Astrocyte of the spinal cord (primary cell): ENCODE measurements at regions not wholly inside any gene's neighbourhood (a gene's known extent, or its start where the extent isn't known, plus 50 kb on each side); places are given as distances from the start of the nearest gene placed in this dataset.

Source experiments
- DNase-seq: peaks from one replicate; pipeline ENCODE4 v3.0.0; 2011; ENCODE audit warnings: low read depth, low spot score
- H3K4me3 ChIP-seq: 2 replicates; pipeline ENCODE4 v1.5.1; 2011; ENCODE audit warnings: low read depth, mild to moderate bottlenecking, low read length, moderate library complexity
- in situ Hi-C: cut with HindIII; loops from 2 replicates; pipeline ENCODE4 v1.10.0; 2017; ENCODE audit warnings: low sequenced_read_pairs
- TF ChIP-seq, protein P1 (sequence below): IDR thresholded peaks from 2 replicates; pipeline ENCODE4 v1.5.1; 2012; ENCODE audit warnings: low read depth, mild to moderate bottlenecking, low read length, inconsistent platforms

DNA sequence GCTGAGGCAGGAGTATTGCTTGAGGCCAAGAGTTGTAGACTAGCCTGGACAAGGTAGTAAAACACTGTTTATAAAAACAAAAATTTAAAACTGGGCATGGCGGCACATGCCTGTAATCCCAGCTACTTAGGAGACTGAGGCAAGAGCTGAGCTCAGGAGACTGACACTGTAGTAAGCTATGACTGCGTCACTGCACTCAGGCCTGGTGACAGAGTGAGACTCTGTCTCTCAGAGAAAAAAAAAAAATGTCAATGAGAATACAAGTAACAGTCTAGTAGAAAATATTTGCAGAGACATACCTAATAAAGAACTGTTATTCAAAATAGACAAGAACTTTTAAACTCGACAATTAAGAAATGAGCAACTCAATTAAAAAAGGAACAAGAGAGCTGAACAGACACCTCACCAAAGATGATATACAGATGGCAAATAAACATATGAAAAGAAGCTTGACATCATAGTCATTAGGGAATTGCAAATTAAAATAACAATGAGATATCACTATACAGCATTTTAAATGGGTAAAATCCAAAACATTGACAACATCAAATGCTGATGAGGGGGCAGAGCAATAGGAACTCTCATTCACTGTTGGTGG, 624.3 kb upstream of the ZEB2 start:
- in situ Hi-C loops, result no loop called here
- no peak overlapping the region for H3K4me3 ChIP-seq
- no peak for DNase-seq
- TF ChIP-seq, protein P1, sequence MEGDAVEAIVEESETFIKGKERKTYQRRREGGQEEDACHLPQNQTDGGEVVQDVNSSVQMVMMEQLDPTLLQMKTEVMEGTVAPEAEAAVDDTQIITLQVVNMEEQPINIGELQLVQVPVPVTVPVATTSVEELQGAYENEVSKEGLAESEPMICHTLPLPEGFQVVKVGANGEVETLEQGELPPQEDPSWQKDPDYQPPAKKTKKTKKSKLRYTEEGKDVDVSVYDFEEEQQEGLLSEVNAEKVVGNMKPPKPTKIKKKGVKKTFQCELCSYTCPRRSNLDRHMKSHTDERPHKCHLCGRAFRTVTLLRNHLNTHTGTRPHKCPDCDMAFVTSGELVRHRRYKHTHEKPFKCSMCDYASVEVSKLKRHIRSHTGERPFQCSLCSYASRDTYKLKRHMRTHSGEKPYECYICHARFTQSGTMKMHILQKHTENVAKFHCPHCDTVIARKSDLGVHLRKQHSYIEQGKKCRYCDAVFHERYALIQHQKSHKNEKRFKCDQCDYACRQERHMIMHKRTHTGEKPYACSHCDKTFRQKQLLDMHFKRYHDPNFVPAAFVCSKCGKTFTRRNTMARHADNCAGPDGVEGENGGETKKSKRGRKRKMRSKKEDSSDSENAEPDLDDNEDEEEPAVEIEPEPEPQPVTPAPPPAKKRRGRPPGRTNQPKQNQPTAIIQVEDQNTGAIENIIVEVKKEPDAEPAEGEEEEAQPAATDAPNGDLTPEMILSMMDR, result no peak

DNA sequence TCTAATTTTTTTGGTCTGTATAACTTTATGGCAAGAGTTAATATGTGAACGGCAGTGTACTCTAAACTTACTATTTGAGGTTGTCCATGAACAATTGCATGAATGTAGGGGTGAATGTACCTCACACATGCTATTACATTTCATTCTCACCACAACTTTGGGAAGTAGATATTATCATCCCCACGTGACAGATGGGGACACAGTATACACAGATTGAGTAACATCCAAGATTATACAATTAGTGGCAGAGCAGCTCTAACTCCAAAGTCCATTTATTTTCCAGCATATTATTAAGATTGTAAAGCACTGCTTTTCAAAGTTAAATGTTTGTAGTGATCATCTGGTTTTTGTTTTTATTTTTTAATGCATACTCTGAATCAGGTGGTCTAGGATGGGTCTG, 622.1 kb upstream of the ZEB2 start:
- no peak overlapping the region for H3K4me3 ChIP-seq
- TF ChIP-seq, protein P1, result no peak
- in situ Hi-C loops, result no loop called here
- no peak for DNase-seq

DNA sequence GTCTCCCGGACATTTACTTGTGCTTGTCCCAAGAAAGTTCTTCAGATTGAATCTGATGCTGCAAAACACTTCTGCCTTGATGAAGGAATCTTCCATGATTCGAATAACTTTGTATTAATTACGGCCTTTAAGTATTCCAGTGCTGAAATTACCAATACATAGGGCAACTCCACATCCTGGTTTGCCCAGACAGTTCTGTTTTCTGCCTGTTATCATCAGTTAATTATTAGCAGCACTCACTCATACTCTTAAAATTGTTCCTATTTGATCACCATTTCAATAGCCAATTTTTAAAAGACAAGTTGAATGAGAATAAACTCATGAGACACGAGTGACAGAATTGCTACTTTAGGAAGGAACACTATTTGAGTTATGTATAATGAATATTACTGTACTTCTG, 620.7 kb upstream of the ZEB2 start:
- in situ Hi-C loops, result no loop called here
- TF ChIP-seq, protein P1, result no peak
- no peak overlapping the region for H3K4me3 ChIP-seq
- DNase-seq, result no peak

DNA sequence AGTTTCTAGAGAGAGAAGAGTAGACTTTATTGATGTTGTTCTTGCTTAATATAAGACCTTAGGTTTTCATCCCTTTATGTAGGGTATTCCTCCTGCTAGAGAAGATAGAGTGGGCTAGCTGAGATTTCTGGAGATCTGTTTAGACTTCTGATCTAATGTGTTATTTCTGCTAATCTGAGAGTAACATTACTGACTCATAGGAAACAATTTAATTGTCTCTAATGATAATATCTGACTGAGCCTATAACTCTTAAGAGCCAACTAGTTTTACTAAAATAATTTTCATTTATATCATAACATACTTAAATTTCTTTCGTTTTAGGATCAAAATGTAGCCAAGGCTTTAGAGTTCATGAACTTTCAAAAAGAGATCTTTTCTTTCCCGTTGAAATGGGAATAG, 618.7 kb upstream of the ZEB2 start:
- DNase-seq, result no peak
- in situ Hi-C loops, result no loop called here
- TF ChIP-seq, protein P1, result no peak
- H3K4me3 ChIP-seq, result no peak overlapping the region

DNA sequence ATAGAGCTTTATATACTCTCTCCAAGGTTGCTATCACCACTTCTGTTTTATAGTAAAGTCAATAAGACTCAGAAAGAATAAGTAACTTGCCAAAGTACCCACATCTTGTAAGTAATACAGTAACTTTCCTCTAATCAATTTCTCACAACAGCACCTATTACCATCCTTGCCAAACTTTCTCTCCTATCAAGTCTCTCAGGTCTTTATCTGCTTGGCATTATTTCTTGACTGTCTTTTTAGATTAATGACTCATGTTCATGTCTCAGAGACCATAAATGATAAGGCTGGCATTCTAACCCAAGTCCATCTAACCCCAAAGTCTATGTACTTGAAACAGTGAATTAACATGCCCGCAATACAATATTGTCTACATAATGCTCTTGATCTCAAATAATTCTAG, 618.0 kb upstream of the ZEB2 start:
- TF ChIP-seq, protein P1, result no peak
- DNase-seq, result no peak
- no peak overlapping the region for H3K4me3 ChIP-seq
- in situ Hi-C loops, result no loop called here

GRCh38 chr2:145137211-145137610, 617.3 kb upstream of the ZEB2 start:
- in situ Hi-C loops, result no loop called here
- no peak for DNase-seq
- TF ChIP-seq, protein P1, result no peak
- no peak overlapping the region for H3K4me3 ChIP-seq

DNA sequence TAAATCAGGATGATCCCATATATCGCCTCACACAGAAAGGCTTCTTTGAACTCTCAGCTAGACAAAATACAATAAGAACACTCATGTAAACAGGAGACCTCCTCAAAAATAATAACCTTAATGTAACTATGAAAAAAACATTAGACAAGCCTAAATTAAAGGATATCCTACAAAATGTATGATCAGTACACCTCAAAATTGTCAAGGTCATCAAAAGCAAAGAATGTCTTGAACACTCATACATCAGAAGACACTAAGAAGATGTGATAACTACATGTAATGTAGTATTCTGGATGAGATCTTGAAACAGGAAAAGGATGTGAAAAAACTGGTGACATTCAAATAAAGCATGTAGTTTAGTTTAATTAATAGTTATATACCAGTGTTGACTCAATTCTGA, 616.8 kb upstream of the ZEB2 start:
- no peak overlapping the region for H3K4me3 ChIP-seq
- in situ Hi-C loops, result no loop called here
- TF ChIP-seq, protein P1, result no peak
- DNase-seq, result no peak
